Testis (tissue), 2 donors: ENCODE measurements at regions not wholly inside any gene's neighbourhood (a gene's known extent, or its start where the extent isn't known, plus 50 kb on each side); places are given as distances from the start of the nearest gene placed in this dataset.

Experiments
- DNase-seq: peaks from one replicate; pipeline ENCODE4 v3.0.0-alpha.2; 2019
- H3K27ac ChIP-seq, 2 donors: fragments of 200-600 bp; sonication (generic); one replicate each; pipeline ENCODE4 v1.5.1; 2019
- H3K27me3 ChIP-seq: fragments of 200-600 bp; sonication (generic); one replicate; pipeline ENCODE4 v1.5.1; 2019
- H3K36me3 ChIP-seq: fragments of 200-600 bp; sonication (generic); one replicate; pipeline ENCODE4 v1.5.1; 2017; ENCODE audit warnings: low read depth; ENCODE audit errors: missing control alignments
- H3K4me1 ChIP-seq: fragments of 200-600 bp; sonication (generic); one replicate; pipeline ENCODE4 v1.5.1; 2019
- H3K4me3 ChIP-seq, 2 donors: fragments of 200-600 bp; sonication (generic); one replicate each; pipeline ENCODE4 v1.5.1; 2017 to 2019
- H3K9me3 ChIP-seq: fragments of 200-600 bp; sonication (generic); one replicate; pipeline ENCODE4 v1.5.1; 2017
- CTCF ChIP-seq, 3 experiments: fragments of 450-650 bp in 2 of 3; fragments of 200-600 bp in 1 of 3; sonication (generic) in 1 of 3; IDR thresholded peaks; one replicate each; pipeline ENCODE4 v1.5.1; 2016 to 2019; ENCODE audit warnings: antibody characterized with exemption in 3 of 3, mild to moderate bottlenecking in 2 of 3, moderate library complexity in 1 of 3
- POLR2A ChIP-seq: fragments of 450-650 bp; IDR thresholded peaks from one replicate; pipeline ENCODE4 v1.6.1; 2017; ENCODE audit warnings: antibody characterized with exemption, mild to moderate bottlenecking, moderate library complexity
- WGBS, 2 donors: methylation state at CpG; one replicate each; pipeline ENCODE4 v1.1.5; 2018; 5-methylcytosine and 5-hydroxymethylcytosine counted together
- intact Hi-C: fragments of 100-400 bp; cut with DNase I; formaldehyde crosslinking; loops from one replicate; pipeline ENCODE4 v1.15.1; 2023; ENCODE audit warnings: low total_unique reads

DNA sequence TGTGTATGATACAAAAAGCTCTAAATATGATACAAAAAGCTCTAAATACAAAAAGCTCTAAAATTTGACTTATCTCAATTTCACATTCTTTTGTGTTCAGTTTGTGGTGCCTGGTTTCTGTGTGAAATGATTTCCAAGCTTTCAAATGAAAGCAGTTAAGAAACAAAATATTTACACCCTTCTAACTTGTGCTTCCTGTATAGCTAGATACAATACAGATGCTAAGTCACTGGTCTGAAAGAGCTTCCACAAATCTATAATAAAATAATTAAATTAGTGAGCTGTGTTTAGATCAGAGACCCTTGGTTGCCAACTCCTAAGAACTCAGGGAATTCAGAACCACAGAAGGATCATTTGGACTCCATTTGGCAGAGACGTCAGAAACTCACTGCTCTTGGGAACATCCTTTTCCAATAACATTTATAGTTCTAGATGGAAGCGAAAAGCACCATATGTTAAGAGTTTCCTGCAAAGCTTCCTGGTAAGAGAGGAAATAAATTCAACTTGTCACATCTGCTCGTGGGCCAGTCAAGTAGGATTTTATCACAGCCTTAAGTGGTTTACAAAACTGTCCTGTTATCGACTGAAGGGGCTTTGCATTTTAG lies 1079.1 kb downstream of the ADGRL2 start:
- H3K4me1 ChIP-seq = no peaks in the 10 kb centered on the region
- intact Hi-C loops = no loop called here
- WGBS, 2 donors = 56% methylated on average over 4 of the region's 4 CpGs
- DNase-seq = no peak
- no peak overlapping the region for H3K4me3 ChIP-seq
- H3K27me3 ChIP-seq = no peaks in the 10 kb centered on the region
- TF ChIP-seq POLR2A (no peak), CTCF (IDR thresholded peaks at IDR 0.05) (no peak)
- no peaks in the 10 kb centered on the region for H3K9me3 ChIP-seq
- H3K27ac ChIP-seq = no peak overlapping the region
- no peaks in the 10 kb centered on the region for H3K36me3 ChIP-seq

- no peak for DNase-seq
- H3K9me3 ChIP-seq = no peaks in the 10 kb centered on the region
- TF ChIP-seq POLR2A (no peak), CTCF (IDR thresholded peaks at IDR 0.05) (no peak)
- no peak overlapping the region for H3K4me3 ChIP-seq
- intact Hi-C loops = no loop called here
- H3K36me3 ChIP-seq = no peaks in the 10 kb centered on the region
- H3K27me3 ChIP-seq = no peaks in the 10 kb centered on the region
- no peaks in the 10 kb centered on the region for H3K4me1 ChIP-seq
- WGBS, 2 donors = 90 to 94% methylated on average over 1 of the region's 1 CpG
- no peak overlapping the region for H3K27ac ChIP-seq
Observed at GRCh38 chr1:82875170-82875569, 1074.4 kb downstream of the ADGRL2 start.

- no peak for TF ChIP-seq POLR2A
- TF ChIP-seq CTCF (IDR thresholded peaks at IDR 0.05) = no peak
- Histone ChIP-seq H3K9me3 (no peaks in the 10 kb centered on the region), H3K4me3 (no peak overlapping the region), H3K27ac (no peak overlapping the region), H3K36me3 (no peaks in the 10 kb centered on the region), H3K4me1 (no peaks in the 10 kb centered on the region), H3K27me3 (no peaks in the 10 kb centered on the region)
- intact Hi-C loops = no loop called here
- DNase-seq = no peak
Observed at GRCh38 chr1:82874041-82874440, 1073.3 kb downstream of the ADGRL2 start.

DNA sequence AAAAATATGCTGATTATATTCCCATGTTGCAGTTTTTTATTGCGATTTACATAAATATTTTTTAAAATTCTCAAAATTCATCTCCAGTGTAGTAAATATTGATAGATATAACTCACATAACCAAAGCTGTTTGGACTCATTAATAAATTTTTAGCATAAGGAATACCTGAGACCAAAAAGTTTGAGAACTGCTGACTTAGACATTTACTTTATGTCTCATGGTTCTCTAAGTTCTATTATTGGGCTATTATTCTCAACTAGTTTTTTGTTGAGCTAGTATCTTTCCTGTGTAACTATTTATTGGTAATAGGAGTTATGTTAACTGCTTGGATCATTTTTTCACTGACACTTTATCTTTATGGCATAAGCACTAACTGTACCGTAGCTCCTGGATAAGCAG lies 1069.6 kb downstream of the ADGRL2 start:
- no peaks in the 10 kb centered on the region for H3K36me3 ChIP-seq
- no peak for DNase-seq
- no peak overlapping the region for H3K27ac ChIP-seq
- TF ChIP-seq CTCF (IDR thresholded peaks at IDR 0.05) (no peak), POLR2A (no peak)
- WGBS, 2 donors = 94 to 95% methylated on average over 2 of the region's 2 CpGs
- intact Hi-C loops = no loop called here
- no peaks in the 10 kb centered on the region for H3K27me3 ChIP-seq
- no peaks in the 10 kb centered on the region for H3K4me1 ChIP-seq
- no peak overlapping the region for H3K4me3 ChIP-seq
- H3K9me3 ChIP-seq = no peaks in the 10 kb centered on the region

- H3K9me3 ChIP-seq = no peaks in the 10 kb centered on the region
- no peaks in the 10 kb centered on the region for H3K27me3 ChIP-seq
- TF ChIP-seq CTCF (IDR thresholded peaks at IDR 0.05) (no peak), POLR2A (no peak)
- no peak overlapping the region for H3K4me3 ChIP-seq
- DNase-seq = no peak
- no peak overlapping the region for H3K27ac ChIP-seq
- no peaks in the 10 kb centered on the region for H3K36me3 ChIP-seq
- intact Hi-C loops = no loop called here
- WGBS, 2 donors = 93 to 95% methylated on average over 4 of the region's 4 CpGs
- no peaks in the 10 kb centered on the region for H3K4me1 ChIP-seq
Observed at GRCh38 chr1:82867781-82868180, 1067.0 kb downstream of the ADGRL2 start.
